ENCODE measurements at regions not wholly inside any gene's neighbourhood (a gene's known extent, or its start where the extent isn't known, plus 50 kb on each side); places are given as distances from the start of the nearest gene placed in this dataset.

- H4K91ac ChIP-seq (replicated peaks; ENCODE audit: insufficient read length, low read length), result no peak overlapping the region
- H2BK12ac ChIP-seq (ENCODE audit: low read depth, low read length), result no peak overlapping the region
- H3K4ac ChIP-seq (replicated peaks; ENCODE audit: insufficient read length, low read depth, low read length), result no peak overlapping the region
- no peak overlapping the region for H2AFZ ChIP-seq (ENCODE audit: low read length)
- no peaks in the 10 kb centered on the region for H3K79me1 ChIP-seq (ENCODE audit: low read depth, low read length)
- peaks cover 3% of the 10 kb centered on the region; the same call in 1 of the 2 replicates for H3K23me2 ChIP-seq (ENCODE audit: low read depth, low read length)
- no peaks in the 10 kb centered on the region for H3K36me3 ChIP-seq (ENCODE audit: control insufficient read depth in 2 of 4, insufficient read depth in 4 of 4, low read length in 3 of 4)
- no peak overlapping the region for H2BK120ac ChIP-seq (replicated peaks; ENCODE audit: low read depth, low read length)
- DNase-seq (ENCODE audit: low read depth in 1 of 2, low spot score in 2 of 2) (no peak), FAIRE-seq (no peak)
- no peaks in the 10 kb centered on the region for H3K79me2 ChIP-seq (ENCODE audit: control insufficient read depth in 1 of 2, insufficient read depth in 2 of 2, low read length in 2 of 2)
- WGBS, 2 experiments (ENCODE audit: extremely low coverage in 1 of 2, insufficient coverage in 1 of 2, insufficient read length in 1 of 2, insufficient replicate concordance in 2 of 2, low coverage in 1 of 2, low lambda C conversion rate in 2 of 2, missing lambda C conversion rate in 1 of 2), result 98% methylated on average over 4 of the region's 4 CpGs; no CpG with 5 or more reads in 1 of the 2 experiments
- no peak overlapping the region for H4K8ac ChIP-seq (ENCODE audit: extremely low read depth, insufficient read depth, low read length)
- H3K27ac ChIP-seq (ENCODE audit: low read depth, low read length), result no peak overlapping the region
- CTCF ChIA-PET (ENCODE audit: partially characterized antibody), result interaction anchor here (0.7 kb wide), 1 partner anchor 8 kb away, joined by 3 read pairs; no protein-coding TSS in a partner anchor
- H4K5ac ChIP-seq (ENCODE audit: insufficient read length, low read depth, low read length), result no peak overlapping the region
- H2BK5ac ChIP-seq (ENCODE audit: low read depth, low read length), result no peak overlapping the region
- no peak overlapping the region for H3K4me2 ChIP-seq (ENCODE audit: insufficient read depth in 1 of 2, low read depth in 2 of 2, low read length in 2 of 2)
- no peaks in the 10 kb centered on the region for H4K20me1 ChIP-seq (replicated peaks in 1 of 2; ENCODE audit: control insufficient read depth in 1 of 2, insufficient read depth in 2 of 2, low read length in 2 of 2)
- no peak overlapping the region for H3K23ac ChIP-seq (ENCODE audit: insufficient read length)
- no peaks in the 10 kb centered on the region for H3K27me3 ChIP-seq (replicated peaks in 1 of 4; ENCODE audit: control insufficient read depth in 3 of 4, extremely low read depth in 1 of 4, insufficient read depth in 3 of 4, low read length in 3 of 4)
- H3K14ac ChIP-seq (ENCODE audit: insufficient read length), result no peak overlapping the region
- no peaks in the 10 kb centered on the region for H3K9me3 ChIP-seq (ENCODE audit: insufficient read depth in 2 of 2, low read depth in 1 of 2, low read length in 1 of 2)
- POLR2A ChIA-PET (ENCODE audit: partially characterized antibody), result no interaction called here
- no peak overlapping the region for H3K18ac ChIP-seq (ENCODE audit: extremely low read depth, low read length)
- no peak overlapping the region for H2BK20ac ChIP-seq (ENCODE audit: low read length)
- H3K56ac ChIP-seq (replicated peaks; ENCODE audit: insufficient read length, low read depth, low read length), result no peak overlapping the region
- peaks cover 0 to 5% (median 3%) of the 10 kb centered on the region in 4 experiments; a peak in 4 of 7 replicates for H3K4me1 ChIP-seq (replicated peaks in 1 of 4; ENCODE audit: control insufficient read depth in 3 of 4, insufficient read depth in 4 of 4, low read length in 3 of 4)
- H3K4me3 ChIP-seq (ENCODE audit: extremely low read depth in 1 of 4, insufficient read depth in 2 of 4, low read depth in 3 of 4, low read length in 4 of 4), result no peak overlapping the region
- no peak overlapping the region for H3K9ac ChIP-seq (replicated peaks in 1 of 4; ENCODE audit: extremely low read depth in 1 of 4, low read depth in 3 of 4, low read length in 3 of 4)
- no peak overlapping the region for H2AK5ac ChIP-seq (ENCODE audit: low read depth, low read length)
- H2BK15ac ChIP-seq (ENCODE audit: low read length), result no peak overlapping the region
- TF ChIP-seq KDM1A (IDR thresholded peaks at IDR 0.05; ENCODE audit: borderline replicate concordance, low read length), result no peak
- no peak for TF ChIP-seq CBX5 (IDR thresholded peaks at IDR 0.05; ENCODE audit: low read depth, low read length)
- no peak for TF ChIP-seq KDM4A (IDR thresholded peaks at IDR 0.05; ENCODE audit: low read depth, low read length, severe bottlenecking)
- no peak for TF ChIP-seq BRCA1 (IDR thresholded peaks at IDR 0.05; ENCODE audit: low read depth, low read length)
- no peak for TF ChIP-seq CBX8 (IDR thresholded peaks at IDR 0.05; ENCODE audit: borderline replicate concordance, low read depth, low read length)
- TF ChIP-seq TEAD4 (IDR thresholded peaks at IDR 0.05; ENCODE audit: low read depth, low read length), result no peak
- TF ChIP-seq CHD1 (IDR thresholded peaks at IDR 0.05; ENCODE audit: low read depth, low read length), result no peak
- no peak for TF ChIP-seq SP2 (IDR thresholded peaks at IDR 0.05; ENCODE audit: low read length)
- no peak for TF ChIP-seq EP300 (IDR thresholded peaks at IDR 0.05; ENCODE audit: borderline replicate concordance in 1 of 2, low read depth in 2 of 2, low read length in 2 of 2)
- TF ChIP-seq, protein P1, sequence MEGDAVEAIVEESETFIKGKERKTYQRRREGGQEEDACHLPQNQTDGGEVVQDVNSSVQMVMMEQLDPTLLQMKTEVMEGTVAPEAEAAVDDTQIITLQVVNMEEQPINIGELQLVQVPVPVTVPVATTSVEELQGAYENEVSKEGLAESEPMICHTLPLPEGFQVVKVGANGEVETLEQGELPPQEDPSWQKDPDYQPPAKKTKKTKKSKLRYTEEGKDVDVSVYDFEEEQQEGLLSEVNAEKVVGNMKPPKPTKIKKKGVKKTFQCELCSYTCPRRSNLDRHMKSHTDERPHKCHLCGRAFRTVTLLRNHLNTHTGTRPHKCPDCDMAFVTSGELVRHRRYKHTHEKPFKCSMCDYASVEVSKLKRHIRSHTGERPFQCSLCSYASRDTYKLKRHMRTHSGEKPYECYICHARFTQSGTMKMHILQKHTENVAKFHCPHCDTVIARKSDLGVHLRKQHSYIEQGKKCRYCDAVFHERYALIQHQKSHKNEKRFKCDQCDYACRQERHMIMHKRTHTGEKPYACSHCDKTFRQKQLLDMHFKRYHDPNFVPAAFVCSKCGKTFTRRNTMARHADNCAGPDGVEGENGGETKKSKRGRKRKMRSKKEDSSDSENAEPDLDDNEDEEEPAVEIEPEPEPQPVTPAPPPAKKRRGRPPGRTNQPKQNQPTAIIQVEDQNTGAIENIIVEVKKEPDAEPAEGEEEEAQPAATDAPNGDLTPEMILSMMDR (IDR thresholded peaks at IDR 0.05; ENCODE audit: control extremely low read depth in 1 of 3, insufficient read depth in 1 of 3, low read depth in 1 of 3, low read length in 3 of 3), result no peak
Measured at GRCh38 chr10:76651154-76651553, 986.5 kb downstream of the KCNMA1 start.
